Peyer's patch (tissue), 4 donors: ENCODE measurements at regions not wholly inside any gene's neighbourhood (a gene's known extent, or its start where the extent isn't known, plus 50 kb on each side); places are given as distances from the start of the nearest gene placed in this dataset.

Experiments used
- CTCF ChIP-seq, 6 experiments: fragments of 450-650 bp in 4 of 6; fragments of 200-600 bp in 2 of 6; sonication (generic) in 1 of 6; IDR thresholded peaks; one replicate each; pipeline ENCODE4 v1.5.1; 2017 to 2019; ENCODE audit warnings: antibody characterized with exemption in 6 of 6, mild to moderate bottlenecking in 3 of 6, moderate library complexity in 1 of 6
- POLR2A ChIP-seq, 2 donors: fragments of 450-650 bp; IDR thresholded peaks; one replicate each; pipeline ENCODE4 v1.5.1; 2017; ENCODE audit warnings: antibody characterized with exemption in 2 of 2, mild to moderate bottlenecking in 2 of 2, moderate library complexity in 2 of 2

- TF ChIP-seq POLR2A (IDR thresholded peaks at IDR 0.05) (no peak), CTCF (IDR thresholded peaks at IDR 0.05) (no peak)
Measured at GRCh38 chr6:80907831-80908230, 801.4 kb downstream of the BCKDHB start.
